ENCODE measurements at regions not wholly inside any gene's neighbourhood (a gene's known extent, or its start where the extent isn't known, plus 50 kb on each side); places are given as distances from the start of the nearest gene placed in this dataset.
A peak's percentile ranks its signal among the peaks of the same experiment; 100 is the strongest.

- DNase-seq, result no peak
Observed at GRCh38 chr20:41939659-41940058, 321.5 kb upstream of the CHD6 start.

GRCh38 chr20:41938353-41938752 is 320.2 kb upstream of the CHD6 start:
- peak in 1 of 3 experiments; percentile 47 for DNase-seq

- DNase-seq, result no peak
Observed at GRCh38 chr20:41935259-41935791, 317.1 kb upstream of the CHD6 start.

GRCh38 chr20:41932431-41932830 is 314.3 kb upstream of the CHD6 start:
- DNase-seq, result no peak

GRCh38 chr20:41927655-41928054 is 309.5 kb upstream of the CHD6 start:
- DNase-seq, result peak in 1 of 3 experiments; percentile 50

GRCh38 chr20:41927189-41927588 is 309.0 kb upstream of the CHD6 start:
- DNase-seq, result no peak

GRCh38 chr20:41925476-41925875 is 307.3 kb upstream of the CHD6 start:
- DNase-seq, result no peak

GRCh38 chr20:41923624-41924023 is 305.4 kb upstream of the CHD6 start:
- DNase-seq, result peak in 1 of 3 experiments; percentile 32

- DNase-seq, result no peak
Observed at GRCh38 chr20:41913146-41913545, 295.0 kb upstream of the CHD6 start.

- DNase-seq, result no peak
Observed at GRCh38 chr20:41910558-41910957, 292.4 kb upstream of the CHD6 start.

GRCh38 chr20:41905199-41905598 is 287.0 kb upstream of the CHD6 start:
- DNase-seq, result no peak

GRCh38 chr20:41903586-41903985 is 285.4 kb upstream of the CHD6 start:
- DNase-seq, result no peak

- DNase-seq, result peak in 1 of 3 experiments; percentile 9
Observed at GRCh38 chr20:41902346-41902745, 284.2 kb upstream of the CHD6 start.

- DNase-seq, result peak in 2 of 3 experiments; percentile 71 to 92
Observed at GRCh38 chr20:41900201-41900691, 282.1 kb upstream of the CHD6 start.

- no peak for DNase-seq
Observed at GRCh38 chr20:41897708-41898107, 279.5 kb upstream of the CHD6 start.

- no peak for DNase-seq
Observed at GRCh38 chr20:41895241-41896032, 277.3 kb upstream of the CHD6 start.

GRCh38 chr20:41894255-41894963 is 276.2 kb upstream of the CHD6 start:
- no peak for DNase-seq

- DNase-seq, result no peak
Observed at GRCh38 chr20:41892031-41892430, 273.9 kb upstream of the CHD6 start.

- DNase-seq, result no peak
Observed at GRCh38 chr20:41889844-41890224, 271.7 kb upstream of the CHD6 start.

GRCh38 chr20:41889126-41889843 is 271.1 kb upstream of the CHD6 start:
- peak; percentile 28 to 79 (median 56) for DNase-seq

GRCh38 chr20:41888434-41888833 is 270.3 kb upstream of the CHD6 start:
- DNase-seq, result no peak

GRCh38 chr20:41887500-41887899 is 269.3 kb upstream of the CHD6 start:
- DNase-seq, result no peak

- DNase-seq, result no peak
Observed at GRCh38 chr20:41881466-41882046, 263.4 kb upstream of the CHD6 start.
